Jurkat, Clone E6-1 (cell line): ENCODE measurements at regions not wholly inside any gene's neighbourhood (a gene's known extent, or its start where the extent isn't known, plus 50 kb on each side); places are given as distances from the start of the nearest gene placed in this dataset.

Experiments used
- DNase-seq: peaks from one replicate; pipeline ENCODE4 v3.0.0-alpha.2; 2011; ENCODE audit warnings: low read depth, low spot score
- H3K4me3 ChIP-seq: 2 replicates; pipeline ENCODE4 v1.5.1; 2011; ENCODE audit warnings: mild to moderate bottlenecking, low read length, control low read depth, moderate library complexity

DNA sequence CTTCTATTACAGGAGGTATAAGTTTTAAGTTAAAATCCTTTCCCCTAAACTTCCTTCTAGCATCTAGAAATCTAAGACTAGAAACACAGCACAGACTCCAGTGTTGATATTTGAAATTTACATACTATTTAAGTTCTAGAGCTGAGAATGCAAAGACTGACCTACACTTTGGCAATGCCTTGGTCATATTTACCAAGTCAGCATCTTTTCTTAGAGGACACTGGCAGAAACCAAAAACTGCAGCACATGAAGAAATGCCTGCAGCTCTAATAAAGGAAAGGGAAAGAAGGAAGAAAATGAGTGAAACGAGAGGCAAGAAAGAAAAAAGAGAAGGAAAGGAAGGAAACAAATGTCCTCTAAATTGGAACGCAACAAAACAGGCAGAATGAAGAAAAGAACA lies 443.7 kb upstream of the RASGEF1B start:
- no peak for DNase-seq
- H3K4me3 ChIP-seq: no peak overlapping the region

DNA sequence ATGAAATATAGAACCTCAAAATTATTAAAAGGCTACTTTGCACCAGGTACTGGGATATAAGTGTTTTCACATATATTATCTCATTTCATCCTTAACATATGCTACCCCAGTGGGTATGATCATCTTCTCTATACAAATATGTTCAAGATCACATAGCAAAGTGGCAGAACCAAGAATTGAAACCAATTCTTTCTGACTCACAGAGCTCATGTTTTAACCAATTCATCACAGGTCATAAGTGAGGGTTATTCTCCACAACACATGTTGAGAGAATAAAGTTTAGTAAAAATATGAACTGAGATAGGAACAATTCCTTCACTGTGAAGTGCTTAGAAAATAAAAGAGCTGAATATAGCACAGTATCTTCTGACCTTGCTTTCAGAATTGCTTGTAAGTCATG lies 442.9 kb upstream of the RASGEF1B start:
- no peak for DNase-seq
- H3K4me3 ChIP-seq: no peak overlapping the region

DNA sequence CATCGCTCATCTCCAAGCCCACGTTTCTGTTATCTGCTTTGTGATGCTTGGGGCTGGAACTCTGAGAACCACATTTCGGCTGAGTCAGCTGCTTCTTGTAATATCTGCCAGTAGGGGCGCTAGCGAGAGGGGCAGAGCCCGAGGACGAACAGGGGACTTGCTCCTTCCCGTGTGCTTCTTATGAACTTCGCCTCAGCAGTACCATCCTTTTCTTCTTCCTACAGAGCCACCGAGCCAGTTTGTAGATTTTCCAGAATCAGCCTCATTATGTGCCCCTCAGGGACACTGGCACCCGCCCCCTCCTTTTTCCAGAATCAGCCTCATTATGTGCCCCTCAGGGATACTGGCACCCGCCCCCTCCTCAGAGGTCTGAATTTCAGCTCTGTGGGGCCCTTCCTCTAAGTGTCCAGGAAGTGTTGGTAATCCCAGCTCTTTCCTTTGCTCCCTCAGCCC lies 441.7 kb upstream of the RASGEF1B start:
- no peak overlapping the region for H3K4me3 ChIP-seq
- DNase-seq: peak; percentile 58

GRCh38 chr4:81912376-81913030 lies 440.8 kb upstream of the RASGEF1B start:
- DNase-seq: no peak
- H3K4me3 ChIP-seq: no peak overlapping the region

- DNase-seq: no peak
- H3K4me3 ChIP-seq: no peak overlapping the region
These were observed 435.2 kb upstream of the RASGEF1B start for GRCh38 chr4:81906905-81907304.

DNA sequence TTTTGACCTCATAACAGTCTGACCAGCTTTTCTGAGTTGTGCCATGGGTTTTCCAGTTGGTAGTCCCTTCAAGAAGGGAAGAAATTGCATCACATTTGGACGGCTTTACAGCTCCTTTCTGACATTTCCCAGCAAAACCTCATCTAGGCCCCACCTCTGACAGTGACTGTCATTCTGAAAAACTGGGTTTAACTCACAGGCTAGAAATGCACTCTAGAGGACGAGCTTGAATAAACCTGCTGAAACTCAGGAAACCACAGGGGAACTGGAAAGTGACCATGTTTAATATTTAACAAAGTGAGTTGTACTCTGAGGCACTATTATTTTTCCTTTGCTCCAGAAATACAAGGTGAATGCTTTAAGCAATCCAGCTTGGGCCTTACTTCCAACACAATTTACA lies 434.3 kb upstream of the RASGEF1B start:
- DNase-seq: no peak

DNA sequence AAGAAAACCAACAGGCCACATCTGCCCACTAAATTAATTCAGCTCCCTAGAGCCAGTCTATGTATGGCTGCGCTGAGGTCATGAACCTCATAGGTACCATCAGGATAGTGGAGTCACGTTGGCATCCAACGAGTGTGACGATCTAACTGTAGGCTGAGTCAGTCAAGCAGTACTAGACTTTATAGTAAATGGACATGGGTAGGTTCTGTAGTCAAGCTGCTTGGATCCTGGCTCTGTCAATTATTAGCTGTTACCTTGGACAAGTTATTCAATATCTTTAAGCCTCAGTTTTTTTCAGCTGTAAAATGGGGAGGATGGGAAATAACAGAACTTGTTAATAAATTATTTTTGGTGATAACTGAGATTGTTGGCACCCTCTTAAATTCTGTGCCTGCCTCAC lies 432.4 kb upstream of the RASGEF1B start:
- H3K4me3 ChIP-seq: no peak overlapping the region
- DNase-seq: no peak

More for the DNA sequence above, 434.3 kb upstream of the RASGEF1B start:
- no peak overlapping the region for H3K4me3 ChIP-seq

DNA sequence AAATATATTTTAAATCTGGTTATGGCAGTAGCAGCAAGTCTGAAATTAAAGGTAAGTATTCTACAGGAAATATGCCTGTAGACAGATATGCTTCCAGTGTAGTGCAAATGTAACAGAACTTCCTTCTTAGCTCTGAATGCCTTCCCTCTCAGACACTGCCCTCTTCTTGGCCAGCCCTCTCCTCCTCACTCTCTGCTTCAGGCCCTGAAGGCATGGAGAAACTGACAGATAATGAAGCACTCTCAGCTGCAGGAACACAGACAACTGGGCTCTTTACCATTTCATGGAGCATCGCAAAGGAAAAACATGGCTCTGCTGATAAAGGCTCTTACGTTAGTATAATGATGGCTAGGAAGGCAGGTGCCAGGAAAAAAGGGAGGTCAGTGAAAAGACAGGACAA lies 431.5 kb upstream of the RASGEF1B start:
- DNase-seq: no peak
- no peak overlapping the region for H3K4me3 ChIP-seq

GRCh38 chr4:81898862-81899504 lies 427.3 kb upstream of the RASGEF1B start:
- H3K4me3 ChIP-seq: no peak overlapping the region
- no peak for DNase-seq

GRCh38 chr4:81896936-81897335 lies 425.2 kb upstream of the RASGEF1B start:
- DNase-seq: no peak
- H3K4me3 ChIP-seq: no peak overlapping the region

DNA sequence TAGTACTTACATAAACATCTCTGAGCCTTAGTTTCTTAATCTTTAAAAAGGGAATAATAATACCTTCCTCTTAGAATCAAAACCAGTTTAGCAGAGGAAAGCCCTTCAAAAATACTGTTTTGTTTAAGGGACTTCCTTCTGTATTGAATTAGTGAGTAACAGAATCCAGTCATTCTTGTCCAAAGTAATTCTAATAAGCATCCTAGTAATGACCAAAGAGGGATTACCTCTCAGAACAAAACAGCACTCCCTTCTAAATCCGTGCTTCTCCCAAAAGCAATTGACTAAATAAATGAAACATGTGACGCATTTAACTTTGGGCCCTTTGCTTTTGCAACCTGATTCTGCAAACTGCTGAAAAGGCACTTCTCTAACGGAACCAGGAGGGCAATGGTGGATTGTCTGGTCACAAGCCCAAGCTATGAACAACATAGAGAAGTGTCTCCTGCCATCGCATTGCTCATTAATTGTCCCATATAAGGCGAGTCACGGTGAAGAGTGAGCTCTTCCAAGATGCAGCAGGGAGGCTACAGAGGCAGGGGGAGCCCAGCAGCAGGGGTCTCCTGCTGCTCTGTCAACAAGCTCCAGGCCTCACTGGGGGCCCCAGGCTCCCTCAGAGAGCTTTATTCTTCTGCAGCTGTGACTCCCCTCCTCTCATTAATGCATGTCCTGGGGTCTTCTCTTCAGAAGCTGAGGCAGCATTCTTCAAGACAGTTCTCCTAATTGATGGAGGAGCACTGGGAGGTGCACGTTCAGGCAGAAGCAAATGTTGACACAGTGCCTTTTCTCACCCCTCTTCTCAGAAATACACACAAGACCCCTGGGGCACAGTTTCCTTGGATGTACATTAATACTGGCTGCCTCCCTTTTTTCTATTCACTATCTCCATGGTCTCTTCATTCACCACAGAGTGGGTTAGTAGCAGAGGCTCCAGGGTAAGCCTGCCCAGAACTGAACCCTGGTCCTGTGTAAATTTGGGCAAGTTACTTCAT lies 419.6 kb upstream of the RASGEF1B start:
- H3K4me3 ChIP-seq: no peak overlapping the region
- no peak for DNase-seq

DNA sequence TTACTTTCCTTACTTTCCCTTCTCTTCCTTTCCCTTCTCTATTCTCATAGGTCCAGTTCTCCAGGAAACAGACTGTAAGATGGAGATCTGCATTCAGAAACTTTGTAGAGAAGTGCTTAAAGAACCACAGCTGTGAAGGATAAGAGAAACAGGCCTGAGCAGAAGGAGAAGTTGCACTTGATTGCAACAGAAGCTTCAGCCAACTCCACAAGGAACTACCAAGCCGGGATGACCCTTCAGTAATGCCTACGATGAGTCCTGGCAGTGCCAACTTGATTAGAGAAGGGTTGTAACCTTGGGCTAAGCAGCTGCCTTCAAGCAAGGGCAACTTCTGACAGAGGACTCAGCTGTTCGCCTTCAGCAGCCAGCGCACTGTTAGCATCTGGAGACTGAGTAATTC lies 413.3 kb upstream of the RASGEF1B start:
- DNase-seq: no peak
- H3K4me3 ChIP-seq: no peak overlapping the region

- H3K4me3 ChIP-seq: no peak overlapping the region
These were observed 412.1 kb upstream of the RASGEF1B start for GRCh38 chr4:81883530-81884450.

GRCh38 chr4:81883004-81883403 lies 411.3 kb upstream of the RASGEF1B start:
- DNase-seq: no peak
- H3K4me3 ChIP-seq: no peak overlapping the region

More at GRCh38 chr4:81883530-81884450, 412.1 kb upstream of the RASGEF1B start:
- DNase-seq: no peak

GRCh38 chr4:81881855-81882621 lies 410.3 kb upstream of the RASGEF1B start:
- no peak overlapping the region for H3K4me3 ChIP-seq
- peak; percentile 12 for DNase-seq

DNA sequence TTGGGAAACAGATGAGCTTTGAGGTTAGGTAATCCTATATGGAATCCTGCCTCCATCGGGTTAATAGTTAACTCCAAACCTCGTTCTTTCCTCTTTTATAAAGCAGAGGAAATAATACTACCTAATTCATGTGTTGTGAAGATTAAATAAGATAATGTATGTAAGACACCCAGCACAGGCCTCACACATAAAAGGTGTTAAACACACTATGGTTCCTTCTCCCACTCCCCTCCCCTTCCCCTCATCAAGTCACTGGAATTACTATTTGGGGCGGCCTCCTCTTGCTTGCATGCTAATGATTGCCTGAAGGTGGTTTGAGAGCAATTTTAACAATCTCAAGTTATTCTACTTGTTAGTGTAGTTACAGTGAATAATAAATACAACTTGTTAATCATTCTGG lies 404.4 kb upstream of the RASGEF1B start:
- H3K4me3 ChIP-seq: no peak overlapping the region
- DNase-seq: no peak

- no peak for DNase-seq
- H3K4me3 ChIP-seq: no peak overlapping the region
These were observed 403.2 kb upstream of the RASGEF1B start for GRCh38 chr4:81874661-81875515.
